Kidney (tissue), 13 donors: ENCODE measurements at regions not wholly inside any gene's neighbourhood (a gene's known extent, or its start where the extent isn't known, plus 50 kb on each side); places are given as distances from the start of the nearest gene placed in this dataset.
A peak's percentile ranks its signal among the peaks of the same experiment; 100 is the strongest.

ENCODE experiments used
- DNase-seq, 5 donors: peaks; one replicate each; pipeline ENCODE4 v3.0.0-alpha.2; 2013 to 2020
- FAIRE-seq: peaks from 2 replicates; lab custom pipeline; 2012; peaks lifted over from hg19 to GRCh38; lab: Jason Lieb, UNC
- H3K27ac ChIP-seq, 2 donors: one replicate each; pipeline ENCODE4 v1.7.0; 2013; ENCODE audit warnings: low read depth in 2 of 2, low read length in 2 of 2, inconsistent platforms in 1 of 2
- H3K27me3 ChIP-seq: one replicate; pipeline ENCODE4 v1.7.1; 2013; ENCODE audit warnings: low read length, inconsistent platforms; ENCODE audit not compliant: control insufficient read depth, insufficient read depth
- H3K36me3 ChIP-seq, 3 donors: one replicate each; pipeline versions ENCODE4 v1.7.0 to v1.7.1; 2013; ENCODE audit warnings: low read length in 3 of 3, control low read depth in 1 of 3, inconsistent platforms in 1 of 3; ENCODE audit not compliant: insufficient read depth in 3 of 3, control insufficient read depth in 2 of 3
- H3K4me1 ChIP-seq, 3 donors: one replicate each; pipeline versions ENCODE4 v1.7.0 to v1.7.1; 2013; ENCODE audit warnings: low read length in 3 of 3, inconsistent platforms in 1 of 3, low read depth in 1 of 3; ENCODE audit not compliant: control insufficient read depth in 2 of 3, insufficient read depth in 2 of 3
- H3K4me3 ChIP-seq, 3 donors: one replicate each; pipeline versions ENCODE4 v1.7.0 to v1.8.1; 2013; ENCODE audit warnings: low read length in 3 of 3, control low read depth in 1 of 3, inconsistent platforms in 1 of 3
- H3K9ac ChIP-seq, 3 donors: one replicate each; pipeline versions ENCODE4 v1.7.0 to v1.7.1; 2013; ENCODE audit warnings: low read length in 3 of 3, control low read depth in 1 of 3, inconsistent platforms in 1 of 3
- H3K9me3 ChIP-seq, 3 donors: one replicate each; pipeline versions ENCODE4 v1.7.0 to v1.7.1; 2013; ENCODE audit warnings: low read length in 3 of 3, control low read depth in 1 of 3, inconsistent platforms in 1 of 3; ENCODE audit not compliant: control insufficient read depth in 2 of 3, insufficient read depth in 1 of 3
- intact Hi-C: fragments of 100-400 bp; cut with DNase I; formaldehyde crosslinking; loops from one replicate; pipeline ENCODE4 v1.11.1; 2022
- TF ChIP-seq, protein P1 (sequence below): IDR thresholded peaks from 3 replicates; pipeline ENCODE4 v1.5.1; 2012; ENCODE audit warnings: mild to moderate bottlenecking, moderate library complexity, borderline replicate concordance; ENCODE audit not compliant: insufficient read depth; ENCODE audit errors: extremely low read depth
- donor health status: control.
- donor health status: control.
- donor health status: control.
- donor health status: control.
- donor health status: control.
- donor health status: DM: yes; HTN: yes; CAD: no.
- donor health status: Normal renal cell carcinoma (clear cell type).

GRCh38 chr9:135227641-135228251, 140.3 kb downstream of the OLFM1 start:
- FAIRE-seq (no peak), DNase-seq (peak in 2 of 5 donors; percentile 19 to 53)
- H3K27me3 ChIP-seq, result no peaks in the 10 kb centered on the region
- TF ChIP-seq, protein P1, sequence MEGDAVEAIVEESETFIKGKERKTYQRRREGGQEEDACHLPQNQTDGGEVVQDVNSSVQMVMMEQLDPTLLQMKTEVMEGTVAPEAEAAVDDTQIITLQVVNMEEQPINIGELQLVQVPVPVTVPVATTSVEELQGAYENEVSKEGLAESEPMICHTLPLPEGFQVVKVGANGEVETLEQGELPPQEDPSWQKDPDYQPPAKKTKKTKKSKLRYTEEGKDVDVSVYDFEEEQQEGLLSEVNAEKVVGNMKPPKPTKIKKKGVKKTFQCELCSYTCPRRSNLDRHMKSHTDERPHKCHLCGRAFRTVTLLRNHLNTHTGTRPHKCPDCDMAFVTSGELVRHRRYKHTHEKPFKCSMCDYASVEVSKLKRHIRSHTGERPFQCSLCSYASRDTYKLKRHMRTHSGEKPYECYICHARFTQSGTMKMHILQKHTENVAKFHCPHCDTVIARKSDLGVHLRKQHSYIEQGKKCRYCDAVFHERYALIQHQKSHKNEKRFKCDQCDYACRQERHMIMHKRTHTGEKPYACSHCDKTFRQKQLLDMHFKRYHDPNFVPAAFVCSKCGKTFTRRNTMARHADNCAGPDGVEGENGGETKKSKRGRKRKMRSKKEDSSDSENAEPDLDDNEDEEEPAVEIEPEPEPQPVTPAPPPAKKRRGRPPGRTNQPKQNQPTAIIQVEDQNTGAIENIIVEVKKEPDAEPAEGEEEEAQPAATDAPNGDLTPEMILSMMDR, result no peak
- H3K4me1 ChIP-seq, result no peaks in the 10 kb centered on the region
- H3K36me3 ChIP-seq, result peaks cover 0 to 3% (median 0%) of the 10 kb centered on the region in 3 donors
- H3K4me3 ChIP-seq, result no peak overlapping the region
- H3K9ac ChIP-seq, result no peak overlapping the region
- peaks cover 0 to 1% (median 0%) of the 10 kb centered on the region in 3 donors for H3K9me3 ChIP-seq
- no peak overlapping the region for H3K27ac ChIP-seq
- intact Hi-C loops, result no loop called here

DNA sequence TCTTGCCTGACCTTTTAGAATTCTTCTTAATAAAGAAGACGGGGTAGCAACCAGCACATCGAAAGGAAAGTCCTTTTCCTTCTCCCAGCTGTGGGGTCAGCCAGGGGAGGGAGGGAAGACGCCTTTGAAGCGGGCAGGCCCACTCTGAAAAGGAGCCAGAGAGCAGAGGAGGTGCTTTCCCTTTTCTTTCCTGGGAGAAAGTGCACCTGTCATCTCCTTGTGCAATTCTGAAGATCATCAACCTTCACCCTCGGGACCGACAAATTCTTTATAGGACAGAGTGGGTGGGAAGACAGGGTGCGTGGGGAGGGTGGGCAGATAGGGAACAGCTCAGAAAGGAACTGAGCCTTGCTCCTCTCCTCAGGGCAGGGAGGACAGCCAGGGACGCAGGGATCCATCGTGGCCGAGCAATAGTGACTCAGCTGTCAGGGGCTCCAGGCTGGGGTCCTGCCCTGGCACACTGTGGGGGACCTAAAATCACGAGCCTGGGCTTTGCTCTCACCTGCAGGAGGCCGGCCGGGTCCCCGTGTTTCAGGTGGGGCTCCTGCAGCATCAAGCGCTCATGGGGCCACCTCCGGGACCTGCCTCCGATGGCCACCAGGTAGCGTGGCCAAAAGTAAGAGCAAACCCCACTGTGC, 141.0 kb downstream of the OLFM1 start:
- H3K4me3 ChIP-seq, result no peak overlapping the region
- no peak overlapping the region for H3K9ac ChIP-seq
- H3K27ac ChIP-seq, result no peak overlapping the region
- peaks cover 0 to 3% (median 0%) of the 10 kb centered on the region in 3 donors for H3K36me3 ChIP-seq
- TF ChIP-seq, protein P1, result no peak
- H3K27me3 ChIP-seq, result no peaks in the 10 kb centered on the region
- intact Hi-C loops, result no loop called here
- H3K4me1 ChIP-seq, result no peaks in the 10 kb centered on the region
- FAIRE-seq (no peak), DNase-seq (peak in 2 of 5 donors; percentile 15 to 51)
- H3K9me3 ChIP-seq, result peaks cover 0 to 1% (median 0%) of the 10 kb centered on the region in 3 donors

GRCh38 chr9:135228983-135229625, 141.6 kb downstream of the OLFM1 start:
- Histone ChIP-seq H3K4me3 (no peak overlapping the region), H3K27me3 (no peaks in the 10 kb centered on the region), H3K4me1 (no peaks in the 10 kb centered on the region), H3K36me3 (peaks cover 0 to 3% (median 0%) of the 10 kb centered on the region in 3 donors), H3K27ac (no peak overlapping the region), H3K9ac (no peak overlapping the region), H3K9me3 (peaks cover 0 to 1% (median 0%) of the 10 kb centered on the region in 3 donors)
- TF ChIP-seq, protein P1, result no peak
- peak in 1 of 5 donors; percentile 44 for DNase-seq
- no peak for FAIRE-seq
- intact Hi-C loops, result no loop called here
